NCI-H1092 (cell line): ENCODE measurements at regions not wholly inside any gene's neighbourhood (a gene's known extent, or its start where the extent isn't known, plus 50 kb on each side); places are given as distances from the start of the nearest gene placed in this dataset.

Experiments
- DNase-seq: peaks from one replicate; lab custom pipeline; 2025; lab: John Stamatoyannopoulos, UW

GRCh38 chr1:80910426-80910825, 890.3 kb upstream of the ADGRL2 start:
- no peak for DNase-seq

DNA sequence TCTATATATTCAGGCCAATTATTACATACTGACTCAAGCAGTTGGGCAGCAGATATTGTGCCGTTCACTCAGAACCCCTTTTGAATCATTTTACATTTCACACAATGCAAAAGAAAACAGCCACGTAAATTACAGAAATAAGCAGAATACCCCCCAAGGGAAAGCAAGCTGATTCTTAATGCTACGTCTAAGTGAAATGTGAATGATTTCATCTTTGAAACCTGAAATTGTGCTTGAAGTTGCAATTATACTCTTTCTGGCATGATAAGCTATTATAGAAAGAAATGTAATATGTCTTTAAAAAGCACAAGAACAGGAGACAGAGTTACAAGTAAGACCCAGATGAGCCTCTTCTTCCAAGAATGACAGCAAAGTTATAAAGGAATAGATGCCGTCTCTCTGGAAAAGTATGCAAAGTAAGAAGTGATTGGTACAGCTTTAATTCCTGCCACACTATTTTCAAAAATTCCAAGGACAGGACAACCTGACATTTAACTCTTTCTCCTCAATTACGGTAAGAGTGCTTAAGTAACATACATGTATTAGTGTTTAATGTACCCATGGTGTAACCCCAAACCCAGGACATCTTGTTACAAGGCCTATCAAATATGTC, 891.5 kb upstream of the ADGRL2 start:
- DNase-seq, result no peak

DNA sequence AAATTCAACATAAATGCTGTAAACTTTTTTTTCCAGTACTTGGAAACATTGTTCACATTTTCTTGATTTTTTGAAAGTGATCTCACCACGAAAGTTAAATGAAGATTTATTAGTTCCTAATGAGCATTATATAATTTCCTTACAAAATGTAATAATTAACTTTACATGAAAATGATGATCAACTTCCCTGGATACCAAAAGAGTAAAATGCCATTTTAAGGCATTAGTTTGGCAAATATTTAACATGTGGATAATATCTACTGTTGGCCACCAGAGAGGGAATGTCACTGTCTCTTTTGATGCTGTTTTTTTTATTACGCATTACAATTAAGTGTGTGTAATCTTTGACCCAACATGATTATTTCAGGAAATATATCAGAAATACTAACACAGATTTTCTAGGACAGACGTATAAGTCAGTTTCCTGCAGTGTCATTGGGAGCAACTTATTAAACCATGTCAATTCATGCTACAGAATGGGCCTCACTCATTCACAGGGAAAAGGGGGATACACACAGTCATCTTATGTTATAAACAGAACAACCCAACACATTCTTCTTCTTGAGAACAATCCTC, 903.9 kb upstream of the ADGRL2 start:
- DNase-seq, result no peak

DNA sequence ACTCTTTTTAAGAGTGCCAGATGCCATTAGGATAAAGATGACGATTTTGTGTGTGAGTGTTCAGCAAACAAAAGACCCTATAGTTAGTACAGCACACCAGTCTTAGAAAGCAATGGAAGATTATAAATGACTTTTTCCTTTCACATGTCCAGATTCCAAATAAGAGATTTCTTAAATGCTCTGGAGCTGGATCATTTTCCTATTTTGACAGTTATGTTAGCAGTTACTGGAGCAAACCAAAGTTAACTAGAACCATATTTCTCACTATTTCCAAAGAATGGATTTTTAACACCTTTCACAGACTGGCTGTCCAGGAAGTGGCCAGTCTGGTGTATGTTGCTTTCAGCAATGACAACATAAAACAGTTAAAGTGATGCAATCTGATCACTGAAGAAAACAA, 905.8 kb upstream of the ADGRL2 start:
- no peak for DNase-seq

DNA sequence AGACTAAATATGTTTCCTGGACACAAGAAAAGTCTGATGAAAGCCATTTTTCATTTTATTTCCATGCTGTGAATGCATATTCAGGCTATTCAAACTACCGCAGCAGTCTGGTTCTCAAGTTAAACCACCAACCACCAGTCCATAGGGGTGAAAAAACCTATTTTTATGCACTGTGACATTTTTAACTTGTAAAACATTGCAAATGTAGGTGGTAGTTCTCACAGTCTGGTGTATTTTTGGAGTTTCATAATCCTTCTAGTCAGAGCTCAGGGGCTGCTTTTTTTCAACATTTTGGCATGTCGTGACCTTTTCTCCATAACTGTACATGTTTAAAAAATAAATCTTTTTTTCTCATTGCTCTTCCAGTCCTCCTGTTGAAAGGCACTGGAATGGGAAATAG, 907.6 kb upstream of the ADGRL2 start:
- no peak for DNase-seq

- no peak for DNase-seq
Observed at GRCh38 chr1:80892539-80892938, 908.2 kb upstream of the ADGRL2 start.

DNA sequence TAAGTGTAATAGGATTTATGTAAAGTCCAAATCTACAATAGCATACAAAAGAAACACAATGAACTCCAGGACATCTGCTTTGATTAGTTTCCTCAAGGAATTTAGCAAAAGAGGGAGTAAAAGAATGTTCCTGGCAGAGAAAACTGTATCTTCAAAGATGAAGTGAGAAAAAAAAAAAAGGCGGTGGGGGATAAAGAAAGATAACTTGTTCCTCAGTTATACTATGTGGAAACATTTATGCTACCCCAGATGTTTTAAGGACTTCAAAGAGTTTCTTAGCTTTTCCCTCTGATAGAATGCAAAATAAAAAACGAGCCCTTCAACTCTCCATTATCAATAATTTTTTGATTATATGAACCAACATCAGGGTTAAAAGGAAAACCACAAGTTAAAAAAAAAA, 908.9 kb upstream of the ADGRL2 start:
- no peak for DNase-seq

- no peak for DNase-seq
Observed at GRCh38 chr1:80882553-80882952, 918.2 kb upstream of the ADGRL2 start.

GRCh38 chr1:80878343-80878742, 922.4 kb upstream of the ADGRL2 start:
- DNase-seq, result no peak

- DNase-seq, result no peak
Observed at GRCh38 chr1:80876035-80876434, 924.7 kb upstream of the ADGRL2 start.

DNA sequence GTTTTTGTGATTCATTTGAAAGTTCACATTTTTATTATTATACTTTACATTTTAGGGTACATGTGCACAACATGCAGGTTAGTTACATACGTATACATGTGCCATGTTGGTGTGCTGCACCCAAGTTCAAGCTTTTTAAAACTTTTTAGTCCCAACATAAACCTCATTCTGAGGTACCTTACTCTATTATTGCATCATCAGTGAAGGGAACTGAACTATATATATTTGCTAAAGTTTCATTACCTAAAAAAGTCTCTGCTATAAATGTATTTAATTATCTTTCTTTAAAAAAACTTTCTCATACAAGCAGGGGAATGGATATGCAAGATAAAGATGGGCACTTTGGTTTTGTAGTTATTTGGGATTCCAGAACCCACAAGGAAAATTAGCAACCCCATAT, 931.4 kb upstream of the ADGRL2 start:
- DNase-seq, result no peak

DNA sequence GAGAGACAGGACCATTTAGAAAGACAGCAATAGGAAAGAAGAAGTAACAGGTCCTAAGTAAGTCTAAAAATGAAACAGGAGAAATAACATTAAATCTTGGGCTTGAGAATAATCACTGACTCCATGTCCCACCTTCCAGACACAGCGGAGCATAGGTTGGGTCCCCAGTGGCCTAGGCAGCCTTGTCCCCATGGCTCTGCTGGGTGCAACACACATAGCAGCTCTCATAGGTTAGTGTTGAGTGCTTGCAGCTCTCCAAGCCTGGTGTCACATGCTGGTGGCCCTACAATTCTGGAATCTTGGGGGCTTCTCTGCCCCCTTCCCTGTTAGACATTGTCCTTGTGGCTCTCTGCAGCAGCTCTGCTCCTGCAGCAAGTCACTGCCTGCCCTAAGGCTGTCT, 952.8 kb upstream of the ADGRL2 start:
- no peak for DNase-seq

- no peak for DNase-seq
Observed at GRCh38 chr1:80846966-80847365, 953.8 kb upstream of the ADGRL2 start.

DNA sequence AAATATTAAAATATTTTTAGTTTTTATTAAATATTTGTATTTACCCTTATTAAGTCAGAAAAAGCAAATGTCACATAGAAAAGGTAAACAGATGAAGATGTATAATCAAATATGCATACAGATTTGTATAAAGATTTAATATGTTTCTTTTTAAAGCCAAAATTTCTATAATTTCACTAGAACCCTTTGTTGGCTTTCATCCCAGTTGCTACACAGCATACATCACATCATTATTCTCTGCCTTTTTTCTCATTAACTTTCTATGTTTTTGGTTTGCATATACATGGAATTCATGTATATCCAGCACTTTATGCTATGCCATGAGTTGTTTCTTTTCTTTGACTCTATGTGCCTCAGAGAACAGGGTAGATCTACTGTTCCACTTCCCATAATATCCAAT, 957.9 kb upstream of the ADGRL2 start:
- no peak for DNase-seq

DNA sequence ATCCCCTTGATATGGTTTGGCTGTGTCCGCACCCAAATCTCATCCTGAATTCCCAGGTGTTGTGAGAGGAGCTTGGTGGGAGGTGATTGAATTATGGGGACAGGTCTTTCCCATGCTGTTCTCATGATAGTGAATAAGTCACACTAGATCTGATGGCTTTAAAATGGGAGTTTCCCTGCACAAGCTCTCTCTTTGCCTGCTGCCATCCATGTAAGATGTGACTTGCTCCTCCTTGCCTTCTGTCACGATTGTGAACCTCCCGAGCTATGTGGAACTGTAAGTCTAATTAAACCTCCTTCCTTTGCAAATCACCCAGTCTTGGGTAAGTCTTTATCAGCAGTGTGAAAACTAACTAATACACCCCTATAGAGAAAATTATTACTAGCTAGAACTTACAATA, 959.5 kb upstream of the ADGRL2 start:
- DNase-seq, result no peak

GRCh38 chr1:80837066-80837465, 963.7 kb upstream of the ADGRL2 start:
- DNase-seq, result no peak

DNA sequence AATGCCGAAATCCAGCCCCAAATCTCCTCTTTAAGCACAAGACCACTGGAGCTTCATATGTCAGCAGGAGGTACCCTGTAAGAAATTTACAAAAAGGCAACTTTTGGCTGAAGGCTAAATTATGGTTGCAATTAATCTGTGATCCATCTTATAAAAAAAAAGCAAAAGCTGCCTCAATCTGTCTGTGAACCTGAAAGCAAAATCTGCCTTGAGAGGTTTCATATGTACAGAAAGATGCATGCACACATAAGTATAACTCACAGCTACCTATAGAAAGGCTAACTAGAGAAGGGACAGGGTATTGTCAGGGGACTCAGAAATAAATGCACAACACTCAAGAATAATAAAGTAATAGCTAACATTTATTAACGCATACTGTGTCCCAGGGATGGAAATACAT, 964.2 kb upstream of the ADGRL2 start:
- DNase-seq, result no peak

DNA sequence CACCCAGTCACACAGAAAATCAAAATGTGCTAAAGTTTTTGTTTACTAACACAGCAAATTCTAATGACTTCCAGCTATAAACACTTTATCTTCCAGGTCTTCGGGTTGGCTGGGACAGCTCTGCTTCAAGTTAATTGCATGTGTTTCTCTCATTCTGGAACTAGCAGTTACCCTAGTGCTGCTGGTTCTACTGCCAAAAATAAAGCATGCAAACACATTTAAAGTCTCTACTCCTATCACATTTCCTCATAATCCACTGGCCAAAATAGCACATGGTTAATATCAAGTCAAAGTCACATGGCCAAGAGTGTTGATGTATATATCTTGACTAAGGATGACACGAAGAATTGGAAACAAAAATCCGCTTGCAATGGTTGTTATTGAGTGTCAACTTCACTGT, 973.1 kb upstream of the ADGRL2 start:
- DNase-seq, result no peak

DNA sequence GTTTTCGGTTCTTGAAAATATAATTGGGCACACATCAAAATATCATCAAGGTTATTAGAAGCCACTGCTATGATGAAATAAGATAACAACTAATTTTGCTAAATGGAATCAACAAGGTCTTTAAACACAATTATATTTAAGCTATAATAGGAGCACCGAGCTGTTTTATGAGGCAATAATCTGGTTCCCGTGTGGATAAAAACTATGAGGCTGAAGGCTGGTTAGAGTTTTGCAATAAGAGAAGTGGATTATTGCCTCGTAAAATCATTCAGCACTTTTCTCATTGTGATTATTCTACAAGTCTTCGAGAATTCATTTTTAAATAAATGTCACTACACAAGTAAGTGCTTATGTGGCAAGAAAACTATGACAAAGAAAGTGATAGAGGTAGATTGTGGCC, 975.7 kb upstream of the ADGRL2 start:
- DNase-seq, result no peak

- no peak for DNase-seq
Observed at GRCh38 chr1:80818211-80818610, 982.5 kb upstream of the ADGRL2 start.

- no peak for DNase-seq
Observed at GRCh38 chr1:80807981-80808380, 992.8 kb upstream of the ADGRL2 start.

GRCh38 chr1:80806431-80806830, 994.3 kb upstream of the ADGRL2 start:
- DNase-seq, result no peak

DNA sequence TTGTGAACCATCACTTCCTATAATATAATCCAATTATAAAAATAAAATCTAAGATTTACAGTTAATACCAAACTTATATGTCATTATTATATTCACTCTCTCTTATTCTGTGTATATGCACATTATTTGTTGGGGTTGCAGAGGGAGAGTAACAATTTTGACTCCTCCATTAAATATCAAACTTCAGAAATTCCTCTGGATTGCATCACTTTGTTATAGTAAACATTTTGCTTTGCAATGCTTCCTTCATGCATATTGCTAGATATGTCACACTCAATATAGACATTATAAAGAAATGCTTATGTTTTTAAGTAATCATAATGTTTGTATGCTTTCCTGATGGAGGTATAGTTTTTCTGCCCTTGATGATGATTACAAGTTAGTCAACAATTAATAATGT, 999.0 kb upstream of the ADGRL2 start:
- DNase-seq, result no peak

GRCh38 chr1:80799457-80799856, 1001.3 kb upstream of the ADGRL2 start:
- DNase-seq, result no peak

DNA sequence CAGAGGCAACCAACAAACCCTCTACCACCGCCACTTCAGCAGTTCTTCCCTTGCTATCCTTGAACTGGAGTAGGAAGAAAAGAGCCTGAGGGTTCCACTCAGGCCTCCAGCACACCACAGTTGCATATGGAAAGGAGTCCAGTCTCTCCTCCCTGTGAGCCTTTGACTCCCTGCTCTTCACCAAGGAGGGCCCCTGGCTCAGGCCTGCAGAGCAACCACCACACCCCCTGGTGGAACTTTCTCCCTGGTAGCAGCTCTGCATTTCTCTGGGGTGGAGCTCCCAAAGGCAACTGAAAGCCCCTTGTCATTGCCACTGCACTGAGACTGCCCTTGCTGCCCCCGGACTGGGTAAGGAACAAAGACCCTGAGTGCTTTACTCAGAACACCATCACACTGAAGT, 1021.5 kb upstream of the ADGRL2 start:
- no peak for DNase-seq
